ENCODE measurements at regions not wholly inside any gene's neighbourhood (a gene's known extent, or its start where the extent isn't known, plus 50 kb on each side); places are given as distances from the start of the nearest gene placed in this dataset.

GRCh38 chr15:38648121-38648843, 83.7 kb upstream of the RASGRP1 start:
- TF ChIP-seq CTCF (IDR thresholded peaks at IDR 0.05 in 4 of 5, conservative IDR thresholded peaks at IDR 0.05 in 1 of 5) (no peak), POLR2A (IDR thresholded peaks at IDR 0.05) (no peak)
